ENCODE measurements at regions not wholly inside any gene's neighbourhood (a gene's known extent, or its start where the extent isn't known, plus 50 kb on each side); places are given as distances from the start of the nearest gene placed in this dataset.
A peak's percentile ranks its signal among the peaks of the same experiment; 100 is the strongest.

- TF ChIP-seq CHD7 (IDR thresholded peaks at IDR 0.05; ENCODE audit: insufficient replicate concordance, low read length) (no peak), SP4 (IDR thresholded peaks at IDR 0.05; ENCODE audit: low read length) (no peak), POLR2A (IDR thresholded peaks at IDR 0.05; ENCODE audit: control extremely low read depth in 1 of 2, low read depth in 2 of 2, low read length in 2 of 2) (no peak), KDM5A (IDR thresholded peaks at IDR 0.05; ENCODE audit: low read length) (no peak), CEBPB (IDR thresholded peaks at IDR 0.05; ENCODE audit: low read depth, low read length) (no peak), MAX (IDR thresholded peaks at IDR 0.05) (peak; percentile 36; the same call in 1 of the 2 replicates), TAF7 (optimal IDR thresholded peaks at IDR 0.05; ENCODE audit: borderline replicate concordance, low read depth, low read length) (no peak), RAD21 (IDR thresholded peaks at IDR 0.05 in 1 of 2, conservative IDR thresholded peaks at IDR 0.05 in 1 of 2; ENCODE audit: low read depth in 2 of 2, low read length in 2 of 2) (no peak), TBP (IDR thresholded peaks at IDR 0.05; ENCODE audit: low read depth, low read length) (no peak), RBBP5 (IDR thresholded peaks at IDR 0.05; ENCODE audit: borderline replicate concordance, low read depth, low read length) (no peak), JUND (IDR thresholded peaks at IDR 0.05; ENCODE audit: low read length) (no peak), BCL11A (IDR thresholded peaks at IDR 0.05; ENCODE audit: low read depth in 2 of 2, low read length in 2 of 2) (no peak)
Measured at GRCh38 chr15:29968895-29969561, 113.7 kb upstream of the GOLGA8J start (continued).
